Calu3 (cell line): ENCODE measurements at regions not wholly inside any gene's neighbourhood (a gene's known extent, or its start where the extent isn't known, plus 50 kb on each side); places are given as distances from the start of the nearest gene placed in this dataset.

Source experiments
- BruUV-seq: library from RNA; stranded (reverse); fragments of 400-500 nt; replicated peaks from 2 replicates; lab custom pipeline; 2021; lab: Mats Ljungman, UMichigan
- CTCF ChIA-PET: fragments of 300-600 bp; sonication (Branson Sonifier 250); formaldehyde crosslinking; loops from one replicate; lab custom pipeline; 2022; ENCODE audit warnings: antibody characterized with exemption; lab: Charles Lee
- DNase-seq: peaks from one replicate; pipeline ENCODE4 v3.0.0; 2022
- H3K27ac Mint-ChIP-seq: one replicate; pipeline ENCODE4 v1.8.0; 2022; ENCODE audit warnings: mixed read lengths; ENCODE audit not compliant: unreplicated experiment
- H3K27me3 Mint-ChIP-seq: one replicate; pipeline ENCODE4 v1.8.0; 2022; ENCODE audit warnings: mixed read lengths; ENCODE audit not compliant: unreplicated experiment
- H3K36me3 Mint-ChIP-seq: one replicate; pipeline ENCODE4 v1.8.0; 2022; ENCODE audit warnings: mild to moderate bottlenecking, moderate library complexity, mixed read lengths; ENCODE audit not compliant: insufficient read depth, unreplicated experiment
- H3K4me1 Mint-ChIP-seq: one replicate; pipeline ENCODE4 v1.8.0; 2022; ENCODE audit warnings: mild to moderate bottlenecking, low read depth, mixed read lengths; ENCODE audit not compliant: unreplicated experiment
- H3K4me3 Mint-ChIP-seq: one replicate; pipeline ENCODE4 v1.8.0; 2022; ENCODE audit warnings: mild to moderate bottlenecking, low read depth, moderate library complexity, mixed read lengths; ENCODE audit not compliant: unreplicated experiment
- H3K9me3 Mint-ChIP-seq: one replicate; pipeline ENCODE4 v1.8.0; 2022; ENCODE audit warnings: low read depth, mixed read lengths; ENCODE audit not compliant: unreplicated experiment
- intact Hi-C: fragments of 100-400 bp; cut with micrococcal nuclease; formaldehyde crosslinking; loops from one replicate; pipeline ENCODE4 v1.10.0; 2022; ENCODE audit not compliant: unreplicated experiment
- TF ChIP-seq, protein P1 (sequence below): fragments of 200-600 bp; IDR thresholded peaks from one replicate; pipeline ENCODE4 v1.8.0; 2022; ENCODE audit warnings: antibody characterized with exemption; ENCODE audit not compliant: unreplicated experiment

DNA sequence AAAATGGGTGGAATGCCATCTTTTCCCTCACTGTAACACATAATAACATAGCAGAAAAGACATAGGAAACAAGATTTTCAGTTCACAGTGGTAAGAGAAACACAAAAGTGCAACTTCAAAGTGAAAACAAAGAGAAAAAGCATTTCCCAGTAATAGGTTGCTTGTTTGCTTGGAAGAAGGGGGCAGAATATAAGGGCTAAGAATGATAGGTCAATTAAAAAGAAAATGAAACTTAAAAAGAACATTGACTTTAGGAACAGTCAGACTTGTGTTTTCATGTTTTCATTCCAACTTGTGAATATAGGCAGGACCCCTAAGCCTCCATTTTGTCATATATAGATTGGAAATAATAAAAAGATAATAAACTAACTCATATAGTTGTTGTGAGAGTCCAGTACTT is 168.2 kb upstream of the PPP3CA start:
- no peak for DNase-seq
- H3K9me3 Mint-ChIP-seq = no peaks in the 10 kb centered on the region
- no peaks in the 10 kb centered on the region for H3K36me3 Mint-ChIP-seq
- H3K4me3 Mint-ChIP-seq = no peak overlapping the region
- H3K4me1 Mint-ChIP-seq = no peaks in the 10 kb centered on the region
- intact Hi-C loops = no loop called here
- H3K27ac Mint-ChIP-seq = no peak overlapping the region
- CTCF ChIA-PET = no interaction called here
- BruUV-seq = no TSS peak
- H3K27me3 Mint-ChIP-seq = no peaks in the 10 kb centered on the region
- TF ChIP-seq, protein P1, sequence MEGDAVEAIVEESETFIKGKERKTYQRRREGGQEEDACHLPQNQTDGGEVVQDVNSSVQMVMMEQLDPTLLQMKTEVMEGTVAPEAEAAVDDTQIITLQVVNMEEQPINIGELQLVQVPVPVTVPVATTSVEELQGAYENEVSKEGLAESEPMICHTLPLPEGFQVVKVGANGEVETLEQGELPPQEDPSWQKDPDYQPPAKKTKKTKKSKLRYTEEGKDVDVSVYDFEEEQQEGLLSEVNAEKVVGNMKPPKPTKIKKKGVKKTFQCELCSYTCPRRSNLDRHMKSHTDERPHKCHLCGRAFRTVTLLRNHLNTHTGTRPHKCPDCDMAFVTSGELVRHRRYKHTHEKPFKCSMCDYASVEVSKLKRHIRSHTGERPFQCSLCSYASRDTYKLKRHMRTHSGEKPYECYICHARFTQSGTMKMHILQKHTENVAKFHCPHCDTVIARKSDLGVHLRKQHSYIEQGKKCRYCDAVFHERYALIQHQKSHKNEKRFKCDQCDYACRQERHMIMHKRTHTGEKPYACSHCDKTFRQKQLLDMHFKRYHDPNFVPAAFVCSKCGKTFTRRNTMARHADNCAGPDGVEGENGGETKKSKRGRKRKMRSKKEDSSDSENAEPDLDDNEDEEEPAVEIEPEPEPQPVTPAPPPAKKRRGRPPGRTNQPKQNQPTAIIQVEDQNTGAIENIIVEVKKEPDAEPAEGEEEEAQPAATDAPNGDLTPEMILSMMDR = no peak

DNA sequence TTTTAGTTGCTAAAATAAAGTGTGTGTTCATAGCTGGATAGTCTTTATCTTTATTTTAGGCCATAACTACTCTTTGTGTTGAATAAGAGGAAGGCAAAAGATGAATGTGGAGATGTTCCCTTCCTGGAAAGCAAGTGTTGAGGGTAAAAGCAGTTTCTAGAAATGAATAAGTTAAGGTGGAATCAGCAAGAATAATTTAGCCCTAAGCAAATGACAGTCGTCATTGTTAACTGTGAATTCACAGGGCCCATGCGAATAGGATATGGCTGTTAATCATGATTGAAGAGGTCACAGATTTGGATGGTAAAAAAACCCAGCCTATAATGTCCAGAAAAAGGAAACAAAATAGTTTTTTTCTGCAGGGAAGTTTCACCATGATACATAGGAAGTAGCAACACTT is 167.8 kb upstream of the PPP3CA start:
- CTCF ChIA-PET = no interaction called here
- no peaks in the 10 kb centered on the region for H3K9me3 Mint-ChIP-seq
- H3K4me1 Mint-ChIP-seq = no peaks in the 10 kb centered on the region
- TF ChIP-seq, protein P1 = no peak
- no peaks in the 10 kb centered on the region for H3K36me3 Mint-ChIP-seq
- BruUV-seq = no TSS peak
- intact Hi-C loops = no loop called here
- H3K27ac Mint-ChIP-seq = no peak overlapping the region
- H3K27me3 Mint-ChIP-seq = no peaks in the 10 kb centered on the region
- no peak for DNase-seq
- H3K4me3 Mint-ChIP-seq = no peak overlapping the region

DNA sequence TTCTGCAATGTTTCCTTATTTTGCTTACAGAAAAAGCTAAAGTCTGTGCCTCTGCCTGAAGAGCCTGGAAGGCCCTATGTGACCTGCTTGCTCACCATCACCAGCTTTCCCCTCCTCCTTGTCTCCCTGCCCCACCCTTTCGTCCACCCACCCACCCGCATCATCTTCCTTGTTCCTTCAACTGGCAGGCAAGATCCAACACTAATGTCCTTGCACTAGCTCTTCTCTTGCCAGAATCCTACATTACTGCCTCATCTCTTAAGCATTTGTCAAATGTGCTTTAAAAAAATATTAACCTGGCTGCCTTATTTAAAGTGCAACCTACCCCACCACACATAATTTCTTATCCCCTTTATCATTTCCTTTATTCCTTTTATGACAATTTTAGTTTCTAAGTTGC is 165.1 kb upstream of the PPP3CA start:
- Mint-ChIP-seq H3K9me3 (no peaks in the 10 kb centered on the region), H3K4me3 (no peak overlapping the region), H3K4me1 (no peaks in the 10 kb centered on the region), H3K36me3 (no peaks in the 10 kb centered on the region), H3K27me3 (no peaks in the 10 kb centered on the region), H3K27ac (no peak overlapping the region)
- DNase-seq = no peak
- CTCF ChIA-PET = no interaction called here
- intact Hi-C loops = no loop called here
- TF ChIP-seq, protein P1 = no peak
- BruUV-seq = no TSS peak

DNA sequence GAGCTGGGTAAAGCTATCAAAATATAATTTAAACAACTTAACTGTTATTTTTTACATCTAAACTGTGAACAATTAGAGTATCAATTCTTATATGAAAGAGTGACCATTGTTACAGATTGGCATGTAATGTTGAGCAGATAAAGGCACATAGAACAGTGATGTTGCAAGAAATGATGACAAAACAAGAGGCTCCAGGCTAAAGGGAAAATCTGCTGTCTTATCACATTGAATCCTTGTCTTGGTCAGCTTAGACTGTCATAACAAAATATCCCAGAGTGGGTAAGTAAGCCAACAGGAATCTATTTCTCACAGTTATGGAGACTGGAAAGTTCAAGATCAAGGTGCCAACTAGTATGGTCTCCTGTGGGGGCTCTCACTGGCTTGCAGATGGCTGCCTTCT is 154.1 kb upstream of the PPP3CA start:
- Mint-ChIP-seq H3K4me3 (no peak overlapping the region), H3K36me3 (no peaks in the 10 kb centered on the region), H3K9me3 (no peaks in the 10 kb centered on the region), H3K27ac (no peak overlapping the region), H3K4me1 (no peaks in the 10 kb centered on the region), H3K27me3 (no peaks in the 10 kb centered on the region)
- no peak for DNase-seq
- TF ChIP-seq, protein P1 = no peak
- intact Hi-C loops = no loop called here
- no TSS peak for BruUV-seq
- CTCF ChIA-PET = no interaction called here
